ENCODE measurements at regions not wholly inside any gene's neighbourhood (a gene's known extent, or its start where the extent isn't known, plus 50 kb on each side); places are given as distances from the start of the nearest gene placed in this dataset.
"Not testable (repeated sequence)": the region's sequence is repeated elsewhere in the genome, so short reads cannot be mapped to it uniquely, and the experiment has no call there.

DNA sequence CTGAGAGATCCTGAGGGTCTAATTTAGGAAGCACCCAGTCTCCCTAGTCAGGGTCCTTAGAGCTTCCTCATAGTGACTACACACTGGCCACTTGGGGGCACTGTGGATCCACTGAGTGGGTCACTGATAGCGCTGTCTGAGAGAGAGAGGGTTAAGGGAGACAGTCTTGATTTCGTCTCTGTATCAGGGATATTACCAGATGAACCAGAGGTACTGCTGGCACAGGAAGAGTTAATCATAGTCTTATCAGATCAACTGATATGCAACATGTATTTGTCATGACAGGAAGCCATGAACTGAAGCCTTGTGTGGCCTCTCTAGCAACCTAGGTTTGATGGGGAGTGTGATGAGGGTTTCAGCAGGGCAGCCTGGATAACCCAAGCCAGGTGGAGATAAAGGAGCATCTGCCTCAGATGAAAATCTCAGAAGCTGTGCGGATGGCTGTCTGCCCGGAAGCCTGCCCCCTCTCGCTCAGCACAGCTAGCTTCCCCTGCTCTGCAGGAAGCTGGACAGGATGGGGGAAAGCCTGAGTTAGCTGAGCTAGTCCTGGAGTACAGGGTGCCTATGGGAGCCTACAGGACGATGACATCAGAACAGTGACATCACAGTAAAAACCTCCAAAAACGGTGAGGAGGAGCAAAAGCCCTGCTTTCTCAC lies 214.0 kb upstream of the PRSS1 start:
- peak in 34 of 56 donors; percentile 4 to 66 (median 19) for DNase-seq

DNA sequence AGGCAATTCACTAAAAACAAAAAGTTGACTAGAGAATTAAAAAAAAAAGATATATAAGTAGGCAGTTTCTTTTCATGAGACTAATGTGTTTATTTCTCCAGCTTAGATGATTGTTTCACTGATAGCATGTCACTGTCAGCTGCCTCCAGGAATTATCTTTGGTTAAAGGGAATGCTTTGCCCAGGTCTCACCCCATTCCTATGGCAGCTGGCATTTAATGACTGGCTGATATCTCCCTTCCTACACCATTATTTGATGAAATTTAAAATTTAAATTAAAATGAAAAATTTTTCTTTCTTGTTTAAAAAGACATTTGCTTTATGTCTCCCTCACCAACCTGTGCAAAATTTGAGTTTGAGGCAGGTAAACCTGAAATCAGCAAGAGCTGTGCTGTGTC lies 214.5 kb upstream of the PRSS1 start:
- no peak for DNase-seq

- DNase-seq: no peak
These were observed 215.4 kb upstream of the PRSS1 start for GRCh38 chr7:142533920-142534319.

- DNase-seq: no peak
These were observed 219.7 kb upstream of the PRSS1 start for GRCh38 chr7:142529591-142529990.

DNA sequence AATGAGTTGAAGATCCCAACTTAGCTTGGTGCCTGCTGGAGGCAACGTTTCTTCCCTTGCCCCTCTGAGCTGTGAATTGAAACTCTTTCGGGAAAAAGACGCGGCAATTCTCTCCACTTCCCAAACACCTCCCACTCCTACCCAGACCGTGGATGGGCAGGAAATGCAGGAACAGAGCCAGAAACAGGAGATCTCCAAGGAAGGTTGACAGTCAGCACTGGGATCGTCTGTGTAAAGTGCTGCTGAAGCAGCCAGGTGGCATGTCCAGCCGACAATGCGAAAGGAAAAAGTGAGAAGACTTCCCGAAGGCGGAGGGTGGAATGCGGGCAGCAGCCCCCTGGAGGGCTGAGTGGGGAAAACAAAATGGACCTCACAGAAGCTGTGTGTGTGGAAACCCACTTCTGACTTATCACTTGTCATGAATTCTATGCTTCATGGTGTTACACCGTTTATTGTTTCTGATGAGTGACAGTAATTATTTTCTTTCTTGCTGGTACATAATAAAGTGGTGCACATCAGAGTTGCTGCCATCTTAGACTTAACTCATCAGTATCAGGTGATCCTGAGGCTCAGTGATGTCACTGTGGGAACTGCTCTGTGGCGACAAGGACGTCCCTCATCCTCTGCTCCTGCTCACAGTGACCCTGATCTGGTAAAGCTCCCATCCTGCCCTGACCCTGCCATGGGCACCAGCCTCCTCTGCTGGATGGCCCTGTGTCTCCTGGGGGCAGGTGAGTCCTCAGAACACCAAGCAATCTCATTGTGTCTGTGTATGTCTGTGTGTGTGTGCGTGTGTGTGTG lies 220.5 kb upstream of the PRSS1 start:
- DNase-seq: no peak

DNA sequence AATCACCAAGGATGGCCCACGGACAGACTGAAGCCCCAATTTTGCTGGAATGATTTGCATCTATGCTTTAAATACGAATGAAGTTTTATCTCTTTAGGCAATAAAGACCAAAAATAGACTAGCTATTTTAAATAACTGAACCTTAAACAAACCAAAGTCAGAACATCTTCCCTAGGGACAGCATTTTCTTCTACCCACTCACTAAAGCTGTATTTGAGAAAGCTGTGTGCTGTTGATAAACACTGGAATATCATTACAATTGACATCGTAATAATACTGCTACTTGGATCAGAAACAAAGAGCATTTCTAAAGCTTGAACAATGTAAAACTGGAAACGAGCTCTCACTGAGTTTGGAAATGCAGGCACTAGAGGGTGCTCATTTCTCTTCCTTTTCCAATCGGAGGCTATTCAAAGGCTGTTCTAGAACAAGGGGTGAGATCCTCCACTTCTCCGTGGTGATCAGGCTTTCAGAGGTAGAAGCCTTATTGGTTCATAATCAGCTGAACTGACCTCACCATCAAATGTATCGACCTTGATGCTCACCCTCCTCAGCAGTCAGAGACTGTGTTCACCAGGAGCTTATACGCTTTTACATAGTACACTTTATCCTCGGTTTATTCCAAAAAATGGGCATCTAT lies 225.3 kb upstream of the PRSS1 start:
- peak in 3 of 56 donors; percentile 5 to 21 (median 13) for DNase-seq

DNA sequence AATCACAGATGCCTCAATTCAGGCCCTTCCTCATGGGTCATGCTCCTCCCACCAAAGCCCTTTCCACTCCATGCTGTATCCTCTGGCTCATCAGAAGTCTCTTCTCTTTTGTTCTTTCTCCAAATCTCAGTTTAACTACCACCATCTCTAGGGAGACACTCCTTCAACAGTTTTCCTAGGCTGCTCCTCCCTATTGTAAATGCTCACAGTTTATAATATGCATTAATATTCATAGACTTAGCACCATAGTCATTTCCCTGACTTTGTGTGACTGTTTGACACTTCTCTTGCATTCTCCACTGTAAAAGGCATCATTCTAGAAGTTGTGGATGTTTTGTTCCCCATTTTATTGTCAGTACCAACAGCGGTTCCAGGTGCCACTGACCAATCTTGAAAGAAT lies 226.5 kb upstream of the PRSS1 start:
- no peak for DNase-seq

DNA sequence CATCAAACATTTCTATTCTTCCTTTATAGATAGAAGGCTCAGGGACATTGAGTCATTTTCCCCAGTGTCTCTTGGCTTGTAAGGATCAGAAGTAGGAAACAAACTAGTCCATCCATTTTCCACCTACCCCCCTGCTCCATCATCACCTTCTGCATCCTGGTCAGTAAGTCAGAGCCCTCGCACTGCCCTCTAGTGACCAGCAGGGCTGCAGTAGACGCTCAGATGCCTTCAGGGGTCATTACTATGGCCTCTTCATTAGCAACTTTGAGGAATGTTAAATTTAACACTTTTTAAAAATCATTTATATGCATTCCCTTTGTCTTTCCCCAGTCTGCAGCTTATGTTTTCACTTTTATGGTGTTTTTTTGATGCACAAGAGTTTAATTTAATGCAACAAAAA lies 228.4 kb upstream of the PRSS1 start:
- DNase-seq: peak in 2 of 56 donors; percentile 4 to 11

DNA sequence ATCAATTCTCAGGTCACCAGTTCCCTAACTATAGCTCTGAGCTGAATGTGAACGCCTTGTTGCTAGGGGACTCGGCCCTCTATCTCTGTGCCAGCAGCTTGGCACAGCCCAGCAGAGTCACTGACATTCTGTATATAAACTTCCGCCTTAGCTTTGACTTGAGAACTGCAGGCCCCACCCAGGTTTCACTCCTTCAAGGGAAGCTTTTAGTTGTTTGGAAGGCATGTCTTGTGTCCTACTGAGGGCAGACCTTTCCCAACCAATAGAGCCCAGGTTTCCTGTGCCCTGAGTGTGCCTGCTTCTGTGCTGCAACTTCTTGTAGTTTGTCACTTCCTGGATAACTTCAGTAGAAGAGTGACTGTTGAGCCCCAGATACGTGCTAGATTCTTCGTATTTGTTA lies 228.8 kb upstream of the PRSS1 start:
- DNase-seq: not testable (repeated sequence)

GRCh38 chr7:142519079-142520078 lies 229.9 kb upstream of the PRSS1 start:
- no peak for DNase-seq

DNA sequence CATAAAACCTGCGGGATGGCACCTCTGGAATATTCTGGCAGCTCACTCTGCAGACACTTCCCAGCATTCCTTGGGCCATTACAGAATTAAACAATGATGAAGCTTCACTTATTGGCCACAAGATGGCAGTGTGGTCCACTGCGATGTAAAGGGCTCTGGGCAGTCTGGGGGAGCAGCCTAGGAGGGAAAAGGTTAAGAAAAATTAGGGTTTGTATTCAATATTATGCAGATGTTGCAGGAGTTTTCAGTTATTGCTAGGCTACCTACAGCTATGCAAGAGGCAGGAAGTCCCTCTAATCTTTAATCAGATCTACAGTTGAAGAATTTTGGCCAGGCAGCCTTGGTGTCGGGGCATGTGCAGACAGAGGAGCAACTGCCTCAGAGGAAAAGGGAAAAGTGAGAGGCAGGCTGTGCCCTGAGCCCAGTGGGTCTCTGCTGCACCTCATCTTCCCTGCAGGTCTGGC lies 233.2 kb upstream of the PRSS1 start:
- peak in 29 of 56 donors; percentile 12 to 63 (median 29) for DNase-seq

GRCh38 chr7:142514716-142515115 lies 234.6 kb upstream of the PRSS1 start:
- DNase-seq: not testable (repeated sequence)

- no peak for DNase-seq
These were observed 235.9 kb upstream of the PRSS1 start for GRCh38 chr7:142513178-142513955.

DNA sequence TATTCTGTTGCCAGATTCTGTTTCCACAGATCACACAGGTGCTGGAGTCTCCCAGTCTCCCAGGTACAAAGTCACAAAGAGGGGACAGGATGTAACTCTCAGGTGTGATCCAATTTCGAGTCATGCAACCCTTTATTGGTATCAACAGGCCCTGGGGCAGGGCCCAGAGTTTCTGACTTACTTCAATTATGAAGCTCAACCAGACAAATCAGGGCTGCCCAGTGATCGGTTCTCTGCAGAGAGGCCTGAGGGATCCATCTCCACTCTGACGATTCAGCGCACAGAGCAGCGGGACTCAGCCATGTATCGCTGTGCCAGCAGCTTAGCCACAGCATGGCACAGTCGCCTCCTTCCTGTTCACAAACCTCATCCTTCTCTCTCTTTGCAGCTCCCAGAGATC lies 237.5 kb upstream of the PRSS1 start:
- DNase-seq: no peak

DNA sequence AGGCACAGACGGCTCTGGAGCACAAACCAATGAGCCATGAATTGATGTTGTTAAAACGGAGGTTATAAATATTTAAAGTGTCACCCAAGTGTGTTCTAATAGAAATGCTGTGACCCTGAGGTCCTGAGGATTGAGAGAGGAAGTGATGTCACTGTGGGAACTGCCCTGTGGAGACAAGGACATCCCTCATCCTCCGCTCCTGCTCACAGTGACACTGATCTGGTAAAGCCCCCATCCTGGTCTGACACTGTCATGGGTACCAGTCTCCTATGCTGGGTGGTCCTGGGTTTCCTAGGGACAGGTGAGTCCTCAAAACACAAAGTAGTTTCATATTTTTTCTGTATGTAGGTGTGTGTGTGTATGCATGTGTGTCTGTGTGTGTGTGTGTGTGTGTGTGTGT lies 237.9 kb upstream of the PRSS1 start:
- no peak for DNase-seq

GRCh38 chr7:142509235-142509634 lies 240.0 kb upstream of the PRSS1 start:
- DNase-seq: not testable (repeated sequence)

- DNase-seq: no peak
These were observed 241.0 kb upstream of the PRSS1 start for GRCh38 chr7:142508251-142508650.

GRCh38 chr7:142507799-142508198 lies 241.5 kb upstream of the PRSS1 start:
- DNase-seq: no peak

- DNase-seq: not testable (repeated sequence)
These were observed 242.2 kb upstream of the PRSS1 start for GRCh38 chr7:142507066-142507465.

GRCh38 chr7:142506601-142507000 lies 242.7 kb upstream of the PRSS1 start:
- no peak for DNase-seq
